ENCODE measurements at regions not wholly inside any gene's neighbourhood (a gene's known extent, or its start where the extent isn't known, plus 50 kb on each side); places are given as distances from the start of the nearest gene placed in this dataset.

- TF ChIP-seq CTCF (IDR thresholded peaks at IDR 0.05; ENCODE audit: low read depth, low read length, missing control alignments) = no peak
- H3K4me3 ChIP-seq (ENCODE audit: low read depth, low read length) = no peak overlapping the region
Measured at GRCh38 chr3:104461431-104461830, 905.3 kb upstream of the ALCAM start.

GRCh38 chr3:104472221-104472620 is 894.5 kb upstream of the ALCAM start:
- DNase-seq (ENCODE audit: low read depth) = no peak
- H3K4me3 ChIP-seq (ENCODE audit: low read depth, low read length) = no peak overlapping the region
- no peak for TF ChIP-seq CTCF (IDR thresholded peaks at IDR 0.05; ENCODE audit: low read depth, low read length, missing control alignments)

More at GRCh38 chr3:104461431-104461830, 905.3 kb upstream of the ALCAM start:
- no peak for DNase-seq (ENCODE audit: low read depth)

GRCh38 chr3:104474011-104474410 is 892.7 kb upstream of the ALCAM start:
- no peak overlapping the region for H3K4me3 ChIP-seq (ENCODE audit: low read depth, low read length)
- no peak for TF ChIP-seq CTCF (IDR thresholded peaks at IDR 0.05; ENCODE audit: low read depth, low read length, missing control alignments)
- no peak for DNase-seq (ENCODE audit: low read depth)

GRCh38 chr3:104503022-104503421 is 863.7 kb upstream of the ALCAM start:
- no peak for DNase-seq (ENCODE audit: low read depth)
- no peak overlapping the region for H3K4me3 ChIP-seq (ENCODE audit: low read depth, low read length)
- no peak for TF ChIP-seq CTCF (IDR thresholded peaks at IDR 0.05; ENCODE audit: low read depth, low read length, missing control alignments)

- H3K4me3 ChIP-seq (ENCODE audit: low read depth, low read length) = no peak overlapping the region
- TF ChIP-seq CTCF (IDR thresholded peaks at IDR 0.05; ENCODE audit: low read depth, low read length, missing control alignments) = no peak
- DNase-seq (ENCODE audit: low read depth) = no peak
Measured at GRCh38 chr3:104510131-104510849, 856.4 kb upstream of the ALCAM start.

GRCh38 chr3:104514371-104514770 is 852.3 kb upstream of the ALCAM start:
- no peak for DNase-seq (ENCODE audit: low read depth)

More at GRCh38 chr3:104514371-104514770, 852.3 kb upstream of the ALCAM start:
- H3K4me3 ChIP-seq (ENCODE audit: low read depth, low read length) = no peak overlapping the region
- TF ChIP-seq CTCF (IDR thresholded peaks at IDR 0.05; ENCODE audit: low read depth, low read length, missing control alignments) = no peak

All from GM12864 (cell line).